ENCODE measurements at regions not wholly inside any gene's neighbourhood (a gene's known extent, or its start where the extent isn't known, plus 50 kb on each side); places are given as distances from the start of the nearest gene placed in this dataset.

DNA sequence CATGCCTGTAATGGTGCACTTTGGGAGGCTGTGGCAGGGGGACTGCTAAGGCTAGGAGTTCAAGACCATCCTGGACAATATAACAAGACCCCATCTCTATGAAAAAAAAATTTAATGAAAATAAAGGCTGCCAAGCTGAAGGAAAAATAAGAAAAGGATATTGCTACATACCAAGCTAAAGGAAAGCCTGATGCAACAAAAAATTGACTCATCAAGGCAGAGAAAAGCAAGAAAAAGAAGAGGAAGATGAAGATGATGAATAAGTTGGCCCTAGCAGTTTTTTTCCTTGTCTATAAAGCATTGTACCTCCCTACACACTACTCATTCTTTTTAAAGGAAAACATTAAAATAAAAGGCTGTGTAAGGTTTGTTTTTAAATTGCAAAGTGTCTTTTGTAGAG lies 441.9 kb upstream of the MDFIC2 start:
- Histone ChIP-seq H3K36me3 (no peaks in the 10 kb centered on the region), H3K27ac (no peak overlapping the region), H3K4me1 (no peaks in the 10 kb centered on the region), H3K4me3 (no peak overlapping the region), H3K9me3 (no peaks in the 10 kb centered on the region), H3K27me3 (no peaks in the 10 kb centered on the region)
- no peak for DNase-seq
- TF ChIP-seq, protein P1, sequence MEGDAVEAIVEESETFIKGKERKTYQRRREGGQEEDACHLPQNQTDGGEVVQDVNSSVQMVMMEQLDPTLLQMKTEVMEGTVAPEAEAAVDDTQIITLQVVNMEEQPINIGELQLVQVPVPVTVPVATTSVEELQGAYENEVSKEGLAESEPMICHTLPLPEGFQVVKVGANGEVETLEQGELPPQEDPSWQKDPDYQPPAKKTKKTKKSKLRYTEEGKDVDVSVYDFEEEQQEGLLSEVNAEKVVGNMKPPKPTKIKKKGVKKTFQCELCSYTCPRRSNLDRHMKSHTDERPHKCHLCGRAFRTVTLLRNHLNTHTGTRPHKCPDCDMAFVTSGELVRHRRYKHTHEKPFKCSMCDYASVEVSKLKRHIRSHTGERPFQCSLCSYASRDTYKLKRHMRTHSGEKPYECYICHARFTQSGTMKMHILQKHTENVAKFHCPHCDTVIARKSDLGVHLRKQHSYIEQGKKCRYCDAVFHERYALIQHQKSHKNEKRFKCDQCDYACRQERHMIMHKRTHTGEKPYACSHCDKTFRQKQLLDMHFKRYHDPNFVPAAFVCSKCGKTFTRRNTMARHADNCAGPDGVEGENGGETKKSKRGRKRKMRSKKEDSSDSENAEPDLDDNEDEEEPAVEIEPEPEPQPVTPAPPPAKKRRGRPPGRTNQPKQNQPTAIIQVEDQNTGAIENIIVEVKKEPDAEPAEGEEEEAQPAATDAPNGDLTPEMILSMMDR (IDR thresholded peaks at IDR 0.05): no peak
- TF ChIP-seq POLR2A (IDR thresholded peaks at IDR 0.05): no peak

DNA sequence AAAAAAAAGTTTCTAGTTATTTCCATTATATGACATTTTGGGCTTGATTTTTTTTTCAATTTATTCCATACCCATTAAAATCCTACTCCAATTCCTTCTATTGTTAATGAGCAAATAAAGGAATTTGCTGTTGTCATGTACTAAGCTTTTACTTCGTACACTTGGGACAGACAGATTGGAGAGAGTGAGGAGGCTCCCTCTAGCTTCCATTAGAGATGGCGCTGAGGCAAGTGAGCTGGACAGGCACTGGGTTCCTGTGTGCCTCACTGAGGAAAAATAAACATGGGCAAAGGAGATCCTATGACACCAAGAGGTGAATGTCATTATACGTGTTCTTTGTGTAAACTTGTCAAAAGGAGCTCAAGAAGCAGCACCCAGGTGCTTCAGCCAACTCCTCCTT lies 441.1 kb upstream of the MDFIC2 start:
- no peak for DNase-seq
- Histone ChIP-seq H3K4me3 (no peak overlapping the region), H3K27me3 (no peaks in the 10 kb centered on the region), H3K36me3 (no peaks in the 10 kb centered on the region), H3K4me1 (no peaks in the 10 kb centered on the region), H3K27ac (no peak overlapping the region), H3K9me3 (no peaks in the 10 kb centered on the region)
- TF ChIP-seq, protein P1 (IDR thresholded peaks at IDR 0.05): no peak
- no peak for TF ChIP-seq POLR2A (IDR thresholded peaks at IDR 0.05)

DNA sequence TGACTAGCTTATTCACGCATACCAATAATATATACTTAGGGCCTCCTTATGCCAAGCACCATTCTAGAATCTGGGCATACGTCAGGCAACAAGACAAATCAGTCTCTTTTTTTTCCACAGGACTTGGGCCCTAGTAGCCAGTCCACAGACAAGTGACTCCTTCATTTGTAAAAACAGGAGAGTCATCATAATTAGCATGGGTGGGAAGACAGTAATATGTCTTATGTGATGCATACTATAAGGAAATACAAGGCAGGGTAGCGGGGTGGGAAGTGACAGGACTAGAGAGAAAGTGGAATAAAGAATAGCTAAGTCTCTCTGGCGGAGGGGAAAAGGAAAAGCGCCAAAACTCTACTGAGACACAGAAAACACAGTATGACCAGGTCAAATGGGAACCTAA lies 439.6 kb upstream of the MDFIC2 start:
- TF ChIP-seq, protein P1 (IDR thresholded peaks at IDR 0.05): no peak
- no peak for TF ChIP-seq POLR2A (IDR thresholded peaks at IDR 0.05)
- H3K4me3 ChIP-seq: no peak overlapping the region
- no peaks in the 10 kb centered on the region for H3K36me3 ChIP-seq
- H3K4me1 ChIP-seq: no peaks in the 10 kb centered on the region
- DNase-seq: no peak
- H3K27ac ChIP-seq: no peak overlapping the region
- H3K9me3 ChIP-seq: no peaks in the 10 kb centered on the region
- no peaks in the 10 kb centered on the region for H3K27me3 ChIP-seq

- no peak for TF ChIP-seq POLR2A (IDR thresholded peaks at IDR 0.05)
- TF ChIP-seq, protein P1 (IDR thresholded peaks at IDR 0.05): no peak
- no peak for DNase-seq
- Histone ChIP-seq H3K4me3 (no peak overlapping the region), H3K36me3 (no peaks in the 10 kb centered on the region), H3K4me1 (no peaks in the 10 kb centered on the region), H3K27me3 (no peaks in the 10 kb centered on the region), H3K27ac (no peak overlapping the region), H3K9me3 (no peaks in the 10 kb centered on the region)
Observed at GRCh38 chr3:70749122-70749521, 436.7 kb upstream of the MDFIC2 start.

DNA sequence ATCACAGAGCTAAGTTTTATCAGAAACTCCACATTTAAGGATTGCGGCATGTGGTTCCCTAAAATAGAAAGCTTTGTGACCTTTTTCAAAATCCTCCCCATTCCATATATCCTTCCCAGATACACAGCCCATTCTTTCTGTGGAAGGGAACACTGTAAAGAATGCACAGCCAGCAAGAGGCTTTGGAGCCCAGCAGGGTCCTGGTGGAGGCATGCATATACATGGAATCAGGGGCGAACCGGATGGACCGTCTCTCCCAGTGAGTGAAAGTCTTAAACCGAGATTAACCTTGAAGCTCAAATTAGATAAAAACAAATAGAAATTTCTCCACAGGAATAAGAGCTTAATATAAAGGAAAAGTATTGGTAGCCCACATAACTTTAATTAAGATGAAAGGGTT lies 436.2 kb upstream of the MDFIC2 start:
- no peak for DNase-seq
- Histone ChIP-seq H3K4me1 (no peaks in the 10 kb centered on the region), H3K36me3 (no peaks in the 10 kb centered on the region), H3K27me3 (no peaks in the 10 kb centered on the region), H3K27ac (no peak overlapping the region), H3K4me3 (no peak overlapping the region), H3K9me3 (no peaks in the 10 kb centered on the region)
- TF ChIP-seq, protein P1 (IDR thresholded peaks at IDR 0.05): no peak
- TF ChIP-seq POLR2A (IDR thresholded peaks at IDR 0.05): no peak

DNA sequence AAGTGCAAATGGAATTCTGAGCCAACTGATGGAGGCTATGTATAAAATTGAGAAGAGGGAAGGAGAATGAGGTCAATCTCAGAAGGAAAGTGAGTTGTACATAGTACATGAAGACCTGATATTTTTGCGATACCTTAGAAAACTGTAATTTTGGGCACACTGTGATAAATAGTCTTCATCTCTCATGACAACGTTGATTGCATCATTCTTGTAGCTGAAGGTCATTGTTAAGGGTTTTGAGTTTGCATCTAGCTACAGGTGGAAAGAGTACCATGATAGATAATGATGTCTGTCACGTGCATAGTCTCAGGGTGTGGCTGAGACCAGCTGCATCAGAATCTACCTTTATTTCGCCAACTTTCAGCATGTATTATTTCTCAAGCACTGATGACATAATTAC lies 435.4 kb upstream of the MDFIC2 start:
- no peak for DNase-seq
- H3K36me3 ChIP-seq: no peaks in the 10 kb centered on the region
- H3K4me3 ChIP-seq: no peak overlapping the region
- H3K27ac ChIP-seq: no peak overlapping the region
- TF ChIP-seq, protein P1 (IDR thresholded peaks at IDR 0.05): no peak
- no peaks in the 10 kb centered on the region for H3K4me1 ChIP-seq
- H3K9me3 ChIP-seq: no peaks in the 10 kb centered on the region
- H3K27me3 ChIP-seq: no peaks in the 10 kb centered on the region

All from Peyer's patch (tissue), 4 donors.